ENCODE measurements at regions not wholly inside any gene's neighbourhood (a gene's known extent, or its start where the extent isn't known, plus 50 kb on each side); places are given as distances from the start of the nearest gene placed in this dataset.

DNA sequence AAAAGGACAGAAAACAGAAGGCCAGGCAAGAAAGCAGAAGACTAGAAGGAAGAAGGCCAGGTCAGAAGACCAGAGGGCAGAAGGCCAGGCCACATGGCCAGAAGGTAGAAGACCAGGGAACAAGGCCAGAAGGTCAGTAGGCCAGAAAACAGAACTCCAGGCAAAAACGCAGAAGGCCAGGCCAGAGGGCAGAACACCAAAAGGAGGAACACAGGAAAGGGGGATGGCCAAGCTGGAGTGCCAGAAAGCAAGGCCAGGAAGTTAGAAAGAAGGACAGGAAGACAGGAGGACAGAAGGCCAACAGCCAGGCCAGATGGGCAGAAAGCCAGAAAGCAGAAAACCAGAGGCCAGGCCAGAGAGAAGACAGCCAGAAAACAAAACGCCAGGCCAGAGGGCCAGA lies 185.4 kb downstream of the TUBA3C start:
- TF ChIP-seq ZNF274 (IDR thresholded peaks at IDR 0.05; ENCODE audit: low read depth, low read length) (no peak), YY1 (IDR thresholded peaks at IDR 0.05; ENCODE audit: insufficient read depth, insufficient read length) (no peak), SUZ12 (IDR thresholded peaks at IDR 0.05; ENCODE audit: extremely low read depth, insufficient read depth, insufficient read length) (no peak)
